NCI-H146 treated with DMSO at 0.1 percent for 48 hours (cell line): ENCODE measurements at regions not wholly inside any gene's neighbourhood (a gene's known extent, or its start where the extent isn't known, plus 50 kb on each side); places are given as distances from the start of the nearest gene placed in this dataset.

Experiments used
- DNase-seq: peaks from one replicate; lab custom pipeline; 2025; ENCODE audit not compliant: unreplicated experiment; lab: John Stamatoyannopoulos, UW

DNA sequence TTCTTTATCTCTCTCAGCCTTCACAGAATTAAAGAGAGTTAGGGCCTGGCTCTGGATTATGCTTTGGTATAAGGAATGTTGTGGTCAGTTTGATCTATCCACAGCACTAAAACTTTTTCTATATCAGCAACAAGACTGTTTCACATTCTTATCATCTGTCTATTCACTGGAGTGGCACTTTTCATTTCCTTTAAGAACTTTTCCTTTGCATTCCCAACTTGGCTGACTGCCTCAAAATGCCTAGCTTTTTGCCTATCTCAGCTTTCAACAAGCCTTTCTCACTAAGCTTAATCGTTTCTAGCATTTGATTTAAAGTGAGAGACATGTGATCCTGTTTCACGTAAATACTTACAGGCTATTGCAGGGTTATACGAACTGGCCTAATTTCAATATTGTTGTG lies 471.8 kb downstream of the GBE1 start:
- DNase-seq = no peak

GRCh38 chr3:81279481-81280379 lies 481.7 kb downstream of the GBE1 start:
- DNase-seq = no peak

GRCh38 chr3:81277853-81278252 lies 483.6 kb downstream of the GBE1 start:
- no peak for DNase-seq

GRCh38 chr3:81274671-81275070 lies 486.8 kb downstream of the GBE1 start:
- no peak for DNase-seq

DNA sequence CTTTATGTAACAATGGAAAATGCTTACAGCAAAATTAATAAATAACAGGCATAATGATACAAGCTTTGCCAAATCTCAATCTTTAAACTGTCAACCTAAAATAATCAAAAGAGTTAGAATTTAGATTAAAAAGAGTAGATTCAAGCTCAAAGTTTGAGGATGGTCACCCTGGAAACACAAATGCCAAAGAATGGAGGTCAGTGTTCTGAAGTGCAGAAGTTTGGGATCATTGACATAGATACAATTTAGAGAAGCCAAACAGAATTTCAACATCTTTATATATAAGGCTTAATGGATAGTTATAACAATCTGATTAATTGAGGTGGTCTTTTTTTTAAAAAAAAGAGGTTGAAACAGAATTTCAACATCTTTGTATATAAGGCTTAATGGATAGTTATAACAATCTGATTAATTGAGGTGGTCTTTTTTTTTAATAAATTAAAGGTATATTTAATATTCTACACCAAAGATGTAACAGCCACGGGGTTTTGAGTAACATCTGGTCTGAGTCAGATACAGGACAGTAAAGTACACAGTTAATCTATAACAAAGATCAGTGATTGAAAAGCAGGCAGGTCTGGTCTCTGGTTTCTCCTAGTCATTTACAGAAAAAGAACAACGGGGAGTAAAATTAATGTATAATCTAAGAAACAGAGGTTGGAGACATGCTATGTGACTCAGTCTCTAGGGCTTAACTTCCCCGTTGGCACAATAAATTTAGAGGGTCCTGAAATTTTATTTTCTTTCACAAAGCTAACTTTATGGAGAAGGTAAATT lies 490.7 kb downstream of the GBE1 start:
- no peak for DNase-seq

DNA sequence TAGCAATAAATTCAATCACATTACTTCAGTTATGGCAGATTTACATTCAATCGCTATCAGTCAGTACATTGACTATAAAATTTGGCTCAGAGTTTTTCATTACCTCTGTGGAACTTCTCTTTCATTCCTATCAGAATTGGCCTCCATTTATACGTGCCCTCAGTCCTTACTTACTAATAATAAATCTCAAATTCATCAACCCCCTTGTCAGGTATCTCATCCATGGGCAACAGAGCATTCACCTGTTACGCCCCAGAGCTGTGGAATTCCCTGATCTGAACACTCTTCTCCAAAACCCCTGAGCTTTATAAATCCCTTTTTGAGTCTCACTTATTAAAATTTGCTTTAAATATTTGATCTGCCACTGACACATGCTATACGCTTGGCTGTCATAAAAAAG lies 492.9 kb downstream of the GBE1 start:
- DNase-seq = no peak

DNA sequence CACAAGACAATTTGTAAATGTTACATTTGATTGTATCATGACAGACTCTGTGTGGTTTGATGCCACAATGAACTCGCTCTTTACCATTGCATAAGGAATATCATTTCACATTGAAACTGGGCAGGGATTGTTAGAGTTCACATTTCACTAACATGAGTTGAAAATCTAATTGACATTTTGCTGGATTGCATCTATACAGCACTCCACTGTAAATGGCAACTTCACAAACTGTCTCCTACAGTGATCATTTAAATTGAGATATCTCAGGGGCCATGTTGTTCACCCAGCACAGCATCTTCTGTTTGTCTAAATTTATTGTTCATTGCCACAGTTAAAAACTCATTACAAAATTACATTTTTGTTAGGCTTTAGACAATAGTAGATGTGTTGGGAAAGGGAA lies 499.4 kb downstream of the GBE1 start:
- no peak for DNase-seq

DNA sequence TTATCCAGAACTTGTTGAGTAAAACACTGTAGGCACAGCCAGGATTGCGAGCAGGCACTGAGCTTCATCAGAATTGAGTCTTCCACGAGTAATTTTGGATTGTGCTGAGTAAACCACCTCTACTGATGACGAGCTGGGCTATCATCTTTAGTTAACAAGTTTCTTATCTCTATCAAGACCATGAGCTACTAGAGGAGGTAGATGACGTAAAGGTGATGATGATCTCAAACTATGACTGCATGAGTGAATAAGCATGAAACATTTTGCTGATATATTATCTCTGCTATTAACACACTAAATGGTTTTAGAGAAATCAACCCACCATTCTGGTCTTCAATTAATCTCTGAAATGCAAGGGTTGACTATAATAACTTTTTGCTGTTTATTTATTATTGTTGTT lies 506.0 kb downstream of the GBE1 start:
- no peak for DNase-seq

- DNase-seq = no peak
Measured at GRCh38 chr3:81251096-81251495, 510.3 kb downstream of the GBE1 start.

DNA sequence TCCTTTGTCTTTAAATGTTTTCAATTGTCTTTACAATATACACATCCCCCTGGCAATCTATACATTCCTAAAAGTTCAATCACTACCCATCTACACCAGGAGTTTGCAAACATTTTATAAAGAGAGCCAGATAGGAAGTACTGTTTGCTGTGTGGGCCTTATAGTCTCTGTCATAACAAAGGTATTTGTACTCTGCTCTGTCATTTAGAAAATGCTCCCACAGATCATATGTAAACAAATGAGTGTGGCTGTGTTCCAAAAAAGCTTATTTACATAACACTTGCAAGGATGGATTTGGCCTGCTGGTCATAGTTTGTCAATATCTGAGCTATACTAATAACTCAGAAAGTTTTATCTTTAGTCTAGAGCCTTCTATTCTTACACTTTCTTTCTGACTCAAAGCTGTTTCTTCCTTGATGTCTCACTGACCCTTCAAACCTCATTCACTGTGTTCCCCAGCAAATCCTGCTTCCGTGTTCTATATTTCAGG lies 511.9 kb downstream of the GBE1 start:
- DNase-seq = no peak

- DNase-seq = no peak
Measured at GRCh38 chr3:81245501-81245900, 515.9 kb downstream of the GBE1 start.

- no peak for DNase-seq
Measured at GRCh38 chr3:81245043-81245442, 516.4 kb downstream of the GBE1 start.

DNA sequence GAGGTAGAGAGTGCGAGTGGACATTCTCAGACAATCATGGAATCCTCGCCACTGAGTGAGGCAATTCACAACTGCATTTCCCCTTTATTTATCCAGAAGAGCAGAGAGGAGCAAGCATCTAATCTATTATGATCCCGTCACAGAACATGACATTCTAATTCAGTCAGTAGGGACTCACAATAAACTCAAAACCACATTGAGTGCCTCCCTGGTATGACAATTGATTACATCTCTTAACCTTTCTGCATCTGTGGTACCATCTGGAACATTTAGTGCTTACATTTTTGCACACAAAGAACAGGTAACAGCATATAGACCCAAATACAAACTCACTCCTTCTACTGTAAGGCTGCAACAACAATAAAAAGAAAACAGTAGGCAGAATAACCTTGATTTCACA lies 517.2 kb downstream of the GBE1 start:
- no peak for DNase-seq

- DNase-seq = no peak
Measured at GRCh38 chr3:81242871-81243270, 518.6 kb downstream of the GBE1 start.

DNA sequence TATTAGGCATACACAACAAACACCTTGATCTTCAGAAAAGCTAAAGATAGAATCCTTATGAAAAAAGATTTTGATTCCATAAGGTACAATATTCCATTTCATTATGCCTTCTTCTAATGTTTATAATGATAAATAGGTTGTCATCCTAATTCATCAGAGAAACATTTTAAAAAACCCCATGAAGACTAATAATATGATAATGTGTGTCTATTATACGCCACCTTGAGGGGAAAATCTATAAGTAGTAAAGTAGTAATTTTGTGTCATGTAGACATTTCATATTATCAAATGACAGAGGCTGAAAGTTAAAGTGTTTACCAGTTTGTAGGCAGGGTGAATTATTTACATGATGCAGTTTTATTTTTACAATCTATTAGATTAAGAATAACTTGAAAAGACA lies 524.3 kb downstream of the GBE1 start:
- no peak for DNase-seq

DNA sequence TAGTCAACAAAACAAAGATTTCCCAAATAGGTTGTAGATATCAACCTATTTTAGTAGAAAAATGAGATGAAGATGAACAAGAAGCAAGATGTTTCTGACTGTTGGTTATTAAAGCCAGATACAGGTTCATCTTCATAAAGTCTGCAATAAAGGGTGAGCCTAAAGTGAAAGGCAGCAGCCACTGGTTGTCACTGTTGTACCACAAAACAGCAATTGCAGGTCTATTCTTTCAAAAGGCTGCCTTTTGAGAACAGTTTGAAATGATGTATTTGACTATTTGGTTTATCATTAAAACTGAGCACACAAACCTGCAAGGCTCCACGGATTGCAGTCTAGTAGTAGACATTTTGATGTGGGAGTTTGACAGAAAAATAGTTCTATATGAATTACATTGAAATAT lies 543.4 kb downstream of the GBE1 start:
- DNase-seq = peak; percentile 3

DNA sequence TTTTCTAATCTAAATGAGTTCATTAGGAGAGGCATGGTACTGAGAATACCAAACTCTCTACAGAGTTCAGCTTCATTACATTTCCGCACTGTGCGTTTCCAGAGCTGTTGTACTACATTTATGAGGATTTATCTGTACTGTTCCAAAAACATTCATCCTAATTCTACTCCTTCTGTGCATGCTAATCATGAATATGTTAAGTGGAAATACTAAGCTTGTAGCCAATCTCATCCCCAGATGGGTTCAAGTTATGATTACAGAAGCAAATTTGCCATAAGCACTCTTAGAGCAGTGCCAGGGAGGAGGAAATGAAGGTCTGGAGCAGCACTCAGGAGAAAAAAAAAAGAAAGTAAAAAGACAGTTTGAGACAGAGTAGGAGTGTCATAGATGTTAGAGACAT lies 544.3 kb downstream of the GBE1 start:
- DNase-seq = no peak

DNA sequence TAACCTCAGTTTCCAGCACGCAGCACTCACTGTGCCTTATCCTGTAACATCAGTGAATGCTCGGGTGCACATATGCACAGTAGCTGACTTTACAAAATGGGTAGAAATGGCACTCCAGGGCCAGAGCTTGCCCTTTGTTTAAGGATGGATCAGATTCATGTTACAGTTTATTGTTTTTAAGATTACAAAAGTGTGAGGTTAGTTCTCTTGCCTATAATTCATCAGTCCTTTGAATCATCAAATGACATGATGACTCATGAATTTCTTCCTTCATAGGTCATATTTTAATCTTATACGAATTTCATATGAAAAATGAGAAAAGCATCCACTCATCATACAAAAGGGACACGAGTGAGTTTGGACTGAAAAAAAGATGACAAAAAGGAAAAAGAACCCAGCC lies 545.3 kb downstream of the GBE1 start:
- no peak for DNase-seq

- no peak for DNase-seq
Measured at GRCh38 chr3:81214631-81215030, 546.8 kb downstream of the GBE1 start.

GRCh38 chr3:81199587-81199986 lies 561.9 kb downstream of the GBE1 start:
- no peak for DNase-seq

DNA sequence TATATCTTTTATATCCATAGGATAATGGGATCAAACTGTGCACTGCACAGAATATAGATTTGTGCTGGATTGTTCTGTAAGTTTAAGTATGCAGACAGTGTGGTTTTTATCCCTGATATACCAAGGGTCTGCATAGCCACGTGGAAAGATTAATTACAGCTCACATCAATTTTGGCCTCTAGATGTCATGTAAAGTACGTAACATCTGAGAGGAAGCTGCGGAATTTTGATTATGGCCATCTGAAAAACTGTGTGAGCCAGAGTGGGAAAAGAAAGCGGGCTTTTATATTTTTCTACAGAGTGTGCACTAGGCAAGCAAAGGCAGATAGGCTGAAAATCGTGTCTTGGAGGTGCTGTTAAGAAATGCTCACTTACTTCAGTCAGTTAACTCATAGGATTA lies 562.7 kb downstream of the GBE1 start:
- no peak for DNase-seq

GRCh38 chr3:81198216-81198615 lies 563.2 kb downstream of the GBE1 start:
- no peak for DNase-seq
